ENCODE measurements at regions not wholly inside any gene's neighbourhood (a gene's known extent, or its start where the extent isn't known, plus 50 kb on each side); places are given as distances from the start of the nearest gene placed in this dataset.

GRCh38 chr2:155377266-155377680 is 678.8 kb downstream of the KCNJ3 start:
- DNase-seq, result peak; percentile 80

DNA sequence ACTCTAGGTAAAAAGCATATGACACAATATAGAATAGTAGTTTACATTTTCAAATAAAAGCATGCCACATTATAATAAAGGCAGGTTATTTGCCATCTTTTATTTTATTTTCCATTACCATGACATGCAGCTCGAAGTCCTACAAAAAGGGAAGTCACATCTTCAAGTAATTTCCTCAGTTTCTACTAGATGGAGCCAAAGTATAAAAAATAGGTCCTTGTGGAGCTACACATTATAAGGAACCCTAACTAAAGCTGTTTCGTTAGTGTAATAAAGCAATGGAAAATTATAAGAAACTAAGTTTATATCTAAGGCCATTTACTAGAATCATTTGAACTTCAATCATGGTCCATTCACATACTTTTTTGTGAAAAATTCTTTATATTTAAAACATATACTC is 674.5 kb downstream of the KCNJ3 start:
- DNase-seq, result peak; percentile 21

- DNase-seq, result peak; percentile 39
Measured at GRCh38 chr2:155368934-155369333, 670.4 kb downstream of the KCNJ3 start.

- DNase-seq, result no peak
Measured at GRCh38 chr2:155364766-155365165, 666.3 kb downstream of the KCNJ3 start.

DNA sequence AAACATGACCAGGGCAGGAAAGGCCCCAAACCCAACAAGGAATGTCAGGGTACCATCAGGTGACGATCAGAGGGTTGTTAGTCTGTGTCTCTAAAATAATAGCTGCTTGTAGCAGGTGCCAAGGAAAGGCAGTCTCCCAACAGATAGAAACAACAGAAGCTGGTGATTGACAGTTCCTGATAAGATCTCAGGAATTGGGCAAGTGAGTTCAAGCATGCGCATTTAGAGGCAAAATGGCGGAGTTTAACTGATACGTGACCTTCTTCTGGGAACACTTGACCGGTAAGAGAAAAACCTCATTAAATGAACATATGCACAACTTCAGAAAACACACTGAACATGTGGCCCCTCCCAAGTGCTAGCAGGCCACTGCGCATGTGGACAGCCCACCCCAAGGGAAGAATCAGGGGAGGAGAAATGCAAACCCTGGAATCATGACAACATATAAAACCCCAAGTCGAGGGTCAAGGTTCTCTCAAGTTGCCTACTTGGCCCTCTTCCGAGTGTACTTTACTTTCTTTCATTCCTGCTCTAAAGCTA is 664.9 kb downstream of the KCNJ3 start:
- DNase-seq, result no peak

DNA sequence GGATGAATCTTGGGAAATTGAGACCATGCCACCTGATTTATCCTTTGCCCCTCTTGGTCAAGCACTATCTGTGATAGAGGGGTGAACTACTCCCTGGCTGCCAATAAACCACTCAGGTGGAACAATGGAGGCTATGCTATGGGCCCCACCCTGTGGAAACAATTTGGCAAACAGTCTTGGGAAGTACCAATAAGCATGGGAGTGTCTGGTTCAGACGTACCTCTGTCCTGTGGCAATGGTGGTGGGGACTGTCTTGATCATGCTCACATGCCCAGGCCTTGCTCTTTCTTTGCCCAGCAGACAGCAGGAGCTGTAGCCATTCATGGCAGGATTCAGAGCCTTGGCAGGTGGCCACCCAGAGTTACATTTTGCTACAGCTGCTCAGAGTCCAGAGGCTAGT is 658.7 kb downstream of the KCNJ3 start:
- no peak for DNase-seq

DNA sequence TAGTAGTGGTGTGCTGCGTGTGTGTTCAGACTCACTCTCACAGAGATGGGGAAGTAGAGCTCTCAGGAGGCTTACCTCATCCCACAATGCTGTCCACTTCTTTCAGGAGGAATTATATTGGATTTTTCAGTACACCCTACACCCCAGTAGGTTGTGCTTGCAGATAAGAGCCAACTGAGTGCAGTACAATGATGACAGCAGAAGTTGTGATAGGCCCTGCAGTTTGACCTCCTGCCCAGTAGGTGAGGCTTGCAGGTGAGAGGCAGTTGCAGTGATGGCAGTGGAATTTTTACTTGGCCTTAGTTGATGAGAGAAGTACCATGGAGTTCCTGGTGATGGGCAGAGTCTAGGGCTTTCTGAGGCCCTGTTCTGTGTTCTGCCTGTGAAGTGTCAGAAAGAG is 657.8 kb downstream of the KCNJ3 start:
- no peak for DNase-seq

GRCh38 chr2:155350783-155351580 is 652.5 kb downstream of the KCNJ3 start:
- no peak for DNase-seq

- no peak for DNase-seq
Measured at GRCh38 chr2:155332016-155332415, 633.5 kb downstream of the KCNJ3 start.

GRCh38 chr2:155320236-155320635 is 621.7 kb downstream of the KCNJ3 start:
- no peak for DNase-seq

DNA sequence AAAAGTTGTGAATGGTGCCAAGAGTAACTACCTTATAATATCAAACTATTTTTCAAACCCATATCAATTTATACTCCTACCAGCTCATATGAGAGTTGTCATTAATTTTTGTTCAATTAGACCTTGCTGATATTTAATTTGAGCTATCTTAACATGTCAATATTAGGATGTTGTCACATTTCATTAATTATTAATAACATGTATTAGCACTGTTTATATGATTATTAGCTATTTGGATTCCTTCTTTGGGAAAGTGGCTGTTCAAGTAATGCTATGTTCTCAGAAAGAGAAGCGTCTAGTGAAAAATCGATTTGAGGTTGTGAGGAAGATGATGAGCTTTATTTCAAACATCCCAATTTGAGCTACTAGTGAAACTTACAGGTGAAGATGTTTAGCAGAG is 620.2 kb downstream of the KCNJ3 start:
- no peak for DNase-seq

DNA sequence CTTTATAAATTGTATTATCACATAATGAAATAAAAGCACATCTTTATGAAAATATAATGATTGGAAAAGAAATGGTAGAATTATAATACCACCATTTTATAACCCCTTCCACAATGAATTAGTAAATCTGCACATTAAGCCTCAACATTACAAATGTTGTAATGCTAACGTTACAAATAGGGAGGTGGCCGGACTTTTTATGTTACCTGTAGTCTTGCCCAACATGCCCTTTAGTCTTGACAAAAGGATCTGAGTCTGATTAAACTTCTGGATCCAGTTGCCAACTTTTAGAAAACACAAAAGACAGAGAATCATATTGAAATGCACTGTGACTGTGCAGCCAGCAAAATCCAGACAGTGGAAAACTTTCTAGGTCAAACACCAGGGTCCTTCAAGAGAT is 617.3 kb downstream of the KCNJ3 start:
- DNase-seq, result no peak

- peak; percentile 57 for DNase-seq
Measured at GRCh38 chr2:155310589-155310988, 612.1 kb downstream of the KCNJ3 start.

DNA sequence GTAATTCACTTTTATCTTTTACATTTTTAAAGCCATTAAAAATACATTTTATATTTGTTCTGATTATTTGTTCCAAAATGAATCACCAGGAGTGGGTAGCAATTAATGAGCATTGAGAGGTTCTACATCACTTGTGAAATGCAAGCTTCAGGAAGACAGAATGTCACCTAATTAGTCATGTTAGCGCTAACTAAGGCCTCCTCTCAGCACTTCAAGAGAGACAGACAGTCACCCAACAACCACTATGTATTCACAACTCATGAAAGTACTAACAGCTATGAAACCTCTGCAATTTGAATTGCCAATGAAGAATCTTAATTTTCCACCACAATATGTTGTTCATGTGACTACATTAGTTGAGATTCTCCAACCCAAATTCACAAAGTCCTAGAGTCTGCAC is 611.0 kb downstream of the KCNJ3 start:
- no peak for DNase-seq

DNA sequence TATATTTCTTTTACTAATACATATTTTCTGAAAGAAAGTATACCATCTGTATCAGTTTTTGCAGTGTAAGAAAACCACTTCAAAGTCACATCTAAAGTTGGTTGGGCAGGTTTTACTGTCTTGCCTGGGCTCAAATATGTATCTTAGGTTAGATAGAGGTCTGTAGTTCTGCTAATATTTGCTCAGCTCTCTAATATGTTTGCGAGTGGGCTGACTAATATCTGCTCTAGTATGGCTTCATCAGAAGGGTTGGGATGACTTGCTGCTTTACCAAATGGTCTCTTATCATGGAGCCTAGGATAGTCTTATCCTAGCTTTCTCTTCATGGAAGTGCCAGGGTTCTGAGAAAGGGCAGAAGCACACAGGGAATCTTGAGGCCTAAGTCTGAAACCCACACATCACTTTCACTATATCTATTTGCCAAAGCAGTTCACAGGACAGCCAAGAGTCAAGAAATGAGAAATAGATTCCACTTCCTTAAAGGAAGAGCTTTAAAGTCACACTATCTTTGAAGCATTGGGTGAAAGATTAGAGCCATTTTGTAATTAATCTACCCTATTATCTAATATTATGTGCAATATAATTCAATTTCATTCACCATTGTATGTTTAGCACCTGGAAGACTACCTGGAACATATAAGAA is 610.0 kb downstream of the KCNJ3 start:
- DNase-seq, result no peak

DNA sequence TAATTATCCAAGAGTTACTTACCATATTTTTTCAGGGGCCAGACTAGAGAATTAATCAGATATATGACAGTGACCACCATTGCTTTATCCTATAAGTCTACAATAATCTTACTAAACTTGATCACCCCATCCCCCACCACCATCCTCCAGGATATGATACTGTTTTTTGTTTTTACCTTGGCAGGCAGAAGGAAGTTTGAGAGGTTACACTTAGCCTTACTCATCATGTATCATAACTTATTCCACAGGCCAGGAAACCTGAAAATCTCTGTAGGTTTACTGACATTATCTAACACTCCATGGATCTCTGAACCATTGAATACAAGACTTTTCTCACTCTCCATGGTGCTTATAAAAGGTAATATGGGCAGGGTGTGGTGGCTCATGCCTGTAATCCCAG is 602.7 kb downstream of the KCNJ3 start:
- DNase-seq, result no peak

DNA sequence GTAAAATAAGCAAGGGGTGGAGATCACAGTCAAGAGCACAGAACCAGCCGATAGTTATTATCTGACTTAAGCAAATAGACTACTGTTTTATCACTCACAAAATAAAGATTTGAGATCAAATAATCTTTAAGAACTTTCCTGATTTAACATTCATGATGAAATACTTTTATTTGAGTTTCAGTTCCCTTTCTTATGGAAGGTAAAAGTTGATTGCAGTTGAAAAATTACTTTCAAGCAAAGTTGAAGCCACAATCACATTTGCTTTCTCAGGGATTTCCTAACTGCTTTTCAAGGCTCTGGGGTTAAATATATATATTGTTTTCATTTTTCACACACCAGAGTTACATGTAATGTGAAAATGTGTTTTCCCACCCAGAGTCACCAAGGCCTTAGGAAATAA is 599.5 kb downstream of the KCNJ3 start:
- DNase-seq, result no peak

DNA sequence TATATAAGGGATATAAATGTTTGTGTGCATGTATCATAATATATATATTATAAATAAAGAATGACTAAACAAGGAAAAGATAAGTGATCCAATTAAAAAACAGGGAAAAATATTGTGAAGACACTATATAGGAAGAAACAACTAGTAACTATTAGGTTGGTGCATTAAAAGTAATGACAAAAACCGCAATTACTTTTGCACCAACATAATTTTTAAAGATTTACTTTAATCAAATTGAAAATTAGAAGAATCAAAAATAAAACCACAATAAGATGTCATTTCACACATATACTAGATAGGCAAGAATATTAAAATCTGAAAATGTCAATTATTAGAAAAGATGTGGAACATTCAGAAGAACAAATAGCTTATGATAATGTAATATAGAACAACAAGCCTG is 595.9 kb downstream of the KCNJ3 start:
- DNase-seq, result no peak

DNA sequence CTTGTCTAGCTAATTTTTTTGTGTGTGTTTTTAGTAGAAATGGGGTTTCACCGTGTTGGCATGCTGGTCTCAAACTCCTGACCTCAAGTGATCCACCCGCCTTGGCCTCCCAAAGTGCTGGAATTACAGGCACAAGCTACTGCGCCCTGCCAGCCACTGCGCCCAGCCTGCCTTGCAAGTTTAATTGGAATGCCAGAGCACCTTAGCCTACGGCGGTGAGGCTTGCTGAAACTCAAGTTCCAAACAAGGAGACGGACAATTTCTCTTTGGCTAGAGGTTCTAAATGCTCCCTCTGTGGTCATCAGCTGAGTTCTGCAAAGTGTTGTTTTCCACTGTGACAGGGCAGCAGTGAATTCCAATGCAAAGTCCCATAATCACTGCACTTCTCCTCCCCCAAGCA is 583.4 kb downstream of the KCNJ3 start:
- DNase-seq, result no peak

- no peak for DNase-seq
Measured at GRCh38 chr2:155273323-155273722, 574.8 kb downstream of the KCNJ3 start.

- no peak for DNase-seq
Measured at GRCh38 chr2:155266583-155266982, 568.1 kb downstream of the KCNJ3 start.

DNA sequence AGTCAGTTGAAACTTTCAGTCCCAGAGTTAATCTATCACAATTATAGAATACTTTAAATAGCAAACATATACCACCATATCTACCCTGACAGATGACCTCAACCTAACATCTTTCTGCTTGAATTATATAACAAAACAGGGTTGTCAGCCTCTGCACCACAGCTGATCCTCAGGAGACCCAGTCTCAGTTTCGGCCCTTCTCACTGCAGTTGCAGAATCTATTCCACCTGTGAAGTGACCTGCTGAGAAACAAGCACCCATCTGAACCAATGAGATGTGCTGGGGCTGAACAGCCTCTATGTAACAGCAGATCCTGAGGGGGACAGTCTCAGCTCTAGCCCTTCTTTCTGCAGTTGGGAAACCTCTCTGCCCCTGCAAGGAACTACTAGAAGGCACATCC is 567.6 kb downstream of the KCNJ3 start:
- DNase-seq, result no peak

DNA sequence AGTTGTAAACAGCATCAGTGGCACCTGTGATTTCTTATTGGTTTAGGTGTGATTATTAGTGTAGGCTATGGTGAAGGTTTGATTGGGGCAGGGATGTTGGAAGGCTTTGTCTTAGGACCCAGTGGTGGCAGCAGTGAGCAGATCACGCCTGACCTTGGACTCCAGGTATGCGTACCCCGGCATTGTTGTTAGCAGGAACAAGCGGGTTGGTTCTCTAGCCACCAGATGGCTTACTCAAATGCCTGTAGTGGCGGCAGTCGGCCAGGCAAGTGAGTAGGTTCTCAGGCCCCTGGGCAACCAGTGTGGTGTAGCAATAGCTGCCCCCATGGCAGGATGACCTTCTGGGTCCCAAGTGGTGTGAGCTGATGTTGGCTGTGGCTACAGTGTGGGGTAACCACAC is 558.3 kb downstream of the KCNJ3 start:
- no peak for DNase-seq

GRCh38 chr2:155250800-155251199 is 552.3 kb downstream of the KCNJ3 start:
- DNase-seq, result peak; percentile 14

GRCh38 chr2:155240176-155240575 is 541.7 kb downstream of the KCNJ3 start:
- DNase-seq, result no peak

Measured in NCI-H1694 (cell line).